ENCODE measurements at regions not wholly inside any gene's neighbourhood (a gene's known extent, or its start where the extent isn't known, plus 50 kb on each side); places are given as distances from the start of the nearest gene placed in this dataset.

DNA sequence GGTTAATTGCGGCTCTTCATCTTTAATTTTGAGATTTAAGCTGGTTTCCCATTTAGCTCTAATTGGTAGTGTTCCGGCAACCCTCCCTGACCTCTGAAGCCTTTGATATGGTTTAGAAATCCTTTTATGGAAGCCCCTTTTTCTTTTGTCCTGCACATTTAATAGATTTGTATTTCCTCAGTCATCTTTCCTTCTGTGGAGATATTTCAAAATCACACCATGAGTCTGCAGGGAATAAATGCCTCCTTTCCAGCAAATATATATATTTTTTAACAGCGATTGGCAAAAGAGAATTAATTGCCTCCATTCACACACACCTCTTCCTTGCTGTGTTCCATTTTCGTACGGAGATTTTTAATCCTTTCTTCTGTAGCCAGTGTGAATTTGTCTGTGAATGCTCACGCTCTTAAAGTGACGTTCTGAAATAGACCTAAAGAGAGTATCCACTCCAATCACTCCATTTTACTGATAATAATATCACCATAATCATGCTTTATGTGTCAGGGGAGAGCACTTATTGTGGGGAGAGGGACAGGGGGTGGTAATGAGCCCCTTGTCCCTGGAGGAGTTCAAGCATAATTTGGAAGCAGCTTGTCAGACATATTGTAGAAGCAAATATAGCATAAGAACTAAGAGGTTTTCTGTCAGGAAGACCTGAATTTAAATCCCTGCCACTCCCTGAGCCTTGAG, 142.5 kb upstream of the SYT13 start:
- intact Hi-C loops (cut with DNase I), result no loop called here
- Histone ChIP-seq H3K4me3 (no peak overlapping the region), H3K27me3 (no peaks in the 10 kb centered on the region), H3K4me1 (ENCODE audit: insufficient read depth) (no peaks in the 10 kb centered on the region), H3K9me3 (no peaks in the 10 kb centered on the region), H3K36me3 (no peaks in the 10 kb centered on the region), H3K27ac (no peak overlapping the region)
- DNase-seq, result no peak
- WGBS, 3 donors, result 58 to 63% (median 62%) methylated on average over 7 of the region's 7 CpGs
- TF ChIP-seq POLR2A (IDR thresholded peaks at IDR 0.05), result no peak
- TF ChIP-seq, protein P1, sequence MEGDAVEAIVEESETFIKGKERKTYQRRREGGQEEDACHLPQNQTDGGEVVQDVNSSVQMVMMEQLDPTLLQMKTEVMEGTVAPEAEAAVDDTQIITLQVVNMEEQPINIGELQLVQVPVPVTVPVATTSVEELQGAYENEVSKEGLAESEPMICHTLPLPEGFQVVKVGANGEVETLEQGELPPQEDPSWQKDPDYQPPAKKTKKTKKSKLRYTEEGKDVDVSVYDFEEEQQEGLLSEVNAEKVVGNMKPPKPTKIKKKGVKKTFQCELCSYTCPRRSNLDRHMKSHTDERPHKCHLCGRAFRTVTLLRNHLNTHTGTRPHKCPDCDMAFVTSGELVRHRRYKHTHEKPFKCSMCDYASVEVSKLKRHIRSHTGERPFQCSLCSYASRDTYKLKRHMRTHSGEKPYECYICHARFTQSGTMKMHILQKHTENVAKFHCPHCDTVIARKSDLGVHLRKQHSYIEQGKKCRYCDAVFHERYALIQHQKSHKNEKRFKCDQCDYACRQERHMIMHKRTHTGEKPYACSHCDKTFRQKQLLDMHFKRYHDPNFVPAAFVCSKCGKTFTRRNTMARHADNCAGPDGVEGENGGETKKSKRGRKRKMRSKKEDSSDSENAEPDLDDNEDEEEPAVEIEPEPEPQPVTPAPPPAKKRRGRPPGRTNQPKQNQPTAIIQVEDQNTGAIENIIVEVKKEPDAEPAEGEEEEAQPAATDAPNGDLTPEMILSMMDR (IDR thresholded peaks at IDR 0.05), result no peak
- no peak for TF ChIP-seq EP300 (IDR thresholded peaks at IDR 0.05)

DNA sequence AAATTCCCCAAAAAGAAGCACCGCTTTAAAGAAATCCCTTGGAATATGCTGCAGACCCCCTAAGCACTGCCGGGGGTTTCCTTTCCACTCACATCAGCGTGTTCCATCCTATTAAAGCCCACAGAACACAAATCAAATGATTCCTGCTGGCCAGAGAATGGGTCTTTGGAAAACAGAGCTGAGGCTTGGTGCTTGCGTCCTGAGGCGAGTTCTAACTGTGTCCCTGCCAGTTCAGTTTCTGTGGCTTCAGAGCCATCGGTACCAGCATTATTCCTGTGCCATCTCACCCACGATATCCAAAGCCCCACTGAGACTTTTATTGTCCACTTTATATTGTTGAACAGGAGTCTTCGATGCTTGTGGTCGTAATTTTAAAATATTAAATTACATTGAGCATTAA, 142.0 kb upstream of the SYT13 start:
- no peaks in the 10 kb centered on the region for H3K36me3 ChIP-seq
- H3K27ac ChIP-seq, result no peak overlapping the region
- H3K4me1 ChIP-seq (ENCODE audit: insufficient read depth), result no peaks in the 10 kb centered on the region
- no peak for TF ChIP-seq POLR2A (IDR thresholded peaks at IDR 0.05)
- TF ChIP-seq, protein P1 (IDR thresholded peaks at IDR 0.05), result no peak
- H3K4me3 ChIP-seq, result no peak overlapping the region
- no peaks in the 10 kb centered on the region for H3K27me3 ChIP-seq
- DNase-seq, result no peak
- 79 to 82% (median 80%) methylated on average over 9 of the region's 9 CpGs for WGBS, 3 donors
- intact Hi-C loops (cut with DNase I), result no loop called here
- H3K9me3 ChIP-seq, result no peaks in the 10 kb centered on the region

DNA sequence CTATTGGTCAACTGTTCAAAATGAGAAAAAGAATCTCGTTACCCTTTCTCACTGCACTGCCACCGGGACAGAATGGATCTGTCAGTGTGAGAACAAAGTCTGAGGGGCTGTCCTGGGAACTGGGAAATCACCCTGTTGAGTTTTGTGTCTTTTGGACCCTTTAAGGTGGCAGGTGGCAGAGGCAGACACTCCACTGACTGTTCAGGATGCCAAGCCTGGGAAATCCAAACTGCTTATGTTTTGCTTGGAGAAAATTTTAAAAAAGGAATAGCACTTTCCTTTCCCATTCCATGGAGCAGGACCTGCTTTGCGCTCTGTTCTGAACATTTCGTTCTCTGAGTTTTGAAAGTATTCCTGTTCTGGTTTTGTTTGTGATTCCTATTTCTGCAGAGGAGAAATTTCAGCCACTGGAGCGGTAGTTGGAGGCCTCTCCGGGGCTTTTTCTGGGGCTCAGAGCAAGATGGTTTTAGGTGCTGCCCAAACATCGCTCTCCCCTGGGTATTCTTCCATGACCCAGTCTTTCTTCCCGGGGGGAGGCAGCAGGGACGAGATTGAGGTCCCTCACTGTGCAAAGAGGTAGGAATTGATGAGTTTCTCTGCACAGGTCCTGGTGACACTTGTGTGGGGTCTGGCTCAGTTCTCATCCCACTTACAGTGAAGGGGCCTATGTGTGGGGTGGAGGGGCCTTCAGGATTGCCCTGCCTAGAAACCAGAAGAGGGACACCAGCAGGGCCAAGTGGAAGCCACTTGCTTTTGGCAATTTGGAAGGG, 138.5 kb upstream of the SYT13 start:
- no peaks in the 10 kb centered on the region for H3K27me3 ChIP-seq

GRCh38 chr11:45423475-45424120, 137.5 kb upstream of the SYT13 start:
- Histone ChIP-seq H3K4me3 (no peak overlapping the region), H3K36me3 (no peaks in the 10 kb centered on the region), H3K27me3 (no peaks in the 10 kb centered on the region), H3K9me3 (no peaks in the 10 kb centered on the region), H3K27ac (no peak overlapping the region), H3K4me1 (ENCODE audit: insufficient read depth) (no peaks in the 10 kb centered on the region)
- 40 to 47% (median 44%) methylated on average over 8 to 9 of the region's 9 CpGs for WGBS, 3 donors
- intact Hi-C loops (cut with DNase I), result no loop called here
- TF ChIP-seq, protein P1 (IDR thresholded peaks at IDR 0.05), result no peak
- TF ChIP-seq EP300 (IDR thresholded peaks at IDR 0.05) (no peak), POLR2A (IDR thresholded peaks at IDR 0.05) (no peak)
- DNase-seq, result no peak

More for the DNA sequence above, 138.5 kb upstream of the SYT13 start:
- no peaks in the 10 kb centered on the region for H3K36me3 ChIP-seq
- WGBS, 3 donors, result 63 to 68% (median 63%) methylated on average over 9 of the region's 9 CpGs
- no peaks in the 10 kb centered on the region for H3K4me1 ChIP-seq (ENCODE audit: insufficient read depth)
- no peak overlapping the region for H3K4me3 ChIP-seq
- no peak for DNase-seq
- H3K27ac ChIP-seq, result no peak overlapping the region
- TF ChIP-seq, protein P1 (IDR thresholded peaks at IDR 0.05), result no peak
- TF ChIP-seq EP300 (IDR thresholded peaks at IDR 0.05) (no peak), POLR2A (IDR thresholded peaks at IDR 0.05) (no peak)
- no peaks in the 10 kb centered on the region for H3K9me3 ChIP-seq
- intact Hi-C loops (cut with DNase I), result no loop called here
